Pancreas (tissue), 10 donors: ENCODE measurements at regions not wholly inside any gene's neighbourhood (a gene's known extent, or its start where the extent isn't known, plus 50 kb on each side); places are given as distances from the start of the nearest gene placed in this dataset.

ENCODE experiments used
- ATAC-seq, 4 donors: fragments of 200-7000 bp; cut with Tn5 transposase; one replicate each; pipeline versions ENCODE4 v1.8.0 to v1.9.1; 2020; ENCODE audit warnings: mild to moderate bottlenecking in 4 of 4, moderate library complexity in 4 of 4
- DNase-seq, 6 donors: peaks; one replicate each; pipeline ENCODE4 v3.0.0-alpha.2; 2020
- FAIRE-seq: peaks from 2 replicates; lab custom pipeline; 2012; peaks lifted over from hg19 to GRCh38; lab: Jason Lieb, UNC
- H3K27ac ChIP-seq, 4 donors: fragments of 200-600 bp; sonication (generic); 1 replicate in 3 of 4; 2 replicates in 1 of 4; pipeline versions ENCODE4 v1.5.0 to v1.8.0; 2020
- H3K27me3 ChIP-seq, 4 donors: fragments of 200-600 bp; one replicate each; pipeline ENCODE4 v1.8.0; 2021
- H3K36me3 ChIP-seq, 3 donors: fragments of 200-600 bp; sonication (generic) in 1 of 3; one replicate each; pipeline versions ENCODE4 v1.5.0 to v1.8.0; 2020 to 2021
- H3K4me1 ChIP-seq, 3 donors: fragments of 200-600 bp; one replicate each; pipeline ENCODE4 v1.8.0; 2021
- H3K4me3 ChIP-seq, 4 donors: fragments of 200-600 bp; sonication (generic) in 2 of 4; one replicate each; pipeline versions ENCODE4 v1.5.0 to v1.8.0; 2020 to 2021
- H3K9me3 ChIP-seq, 4 donors: fragments of 200-600 bp; one replicate each; pipeline ENCODE4 v1.8.0; 2021
- CTCF ChIP-seq, 4 donors: fragments of 200-600 bp; sonication (generic) in 3 of 4; IDR thresholded peaks; one replicate each; pipeline versions ENCODE4 v1.5.0 to v1.8.0; 2021; ENCODE audit warnings: antibody characterized with exemption in 4 of 4
- WGBS, 2 donors: extraction: QIAGEN DNeasy Blood & Tissue Kit; methylation state at CpG; one replicate each; pipeline ENCODE4 v1.1.7; 2013; 5-methylcytosine and 5-hydroxymethylcytosine counted together
- intact Hi-C, 3 donors: fragments of 100-400 bp; cut with DNase I; formaldehyde crosslinking; loops; one replicate each; pipeline versions ENCODE4 v1.11.1 to v1.14.2; 2022
- donor health status: healthy with polysubstance abuse.
- donor health status: DM: no; HTN: no; CAD: no; lungs with moderate emphysema.
- donor health status: DM: no; HTN: no; CAD: no.
- donor health status: control.
- donor health status: control.
- donor health status: Bipolar disorder and iron deficiency.
- donor health status: DM: yes; HTN: yes; CAD: no.
- donor health status: DM: no; HTN: no; CAD: no.
- donor health status: DM: no; HTN: no; CAD: no.
- donor health status: DM: yes; HTN: yes; CAD: no.

- Histone ChIP-seq H3K27me3 (no peaks in the 10 kb centered on the region), H3K9me3 (no peaks in the 10 kb centered on the region), H3K36me3 (no peaks in the 10 kb centered on the region), H3K27ac (no peak overlapping the region), H3K4me3 (no peak overlapping the region), H3K4me1 (no peaks in the 10 kb centered on the region)
- DNase-seq (no peak), ATAC-seq (no peak), FAIRE-seq (no peak)
- intact Hi-C loops = no loop called here
- TF ChIP-seq CTCF (IDR thresholded peaks at IDR 0.05) = no peak
- 70 to 79% methylated on average over 2 of the region's 2 CpGs for WGBS, 2 donors
Observed at GRCh38 chr13:85381082-85381481, 418.1 kb downstream of the SLITRK6 start.

- DNase-seq (no peak), ATAC-seq (no peak), FAIRE-seq (no peak)
- no peaks in the 10 kb centered on the region for H3K27me3 ChIP-seq
- H3K4me3 ChIP-seq = no peak overlapping the region
- H3K27ac ChIP-seq = no peak overlapping the region
- no peaks in the 10 kb centered on the region for H3K36me3 ChIP-seq
- H3K4me1 ChIP-seq = no peaks in the 10 kb centered on the region
- H3K9me3 ChIP-seq = peaks cover 0 to 4% (median 0%) of the 10 kb centered on the region in 4 donors
- intact Hi-C loops = no loop called here
- TF ChIP-seq CTCF (IDR thresholded peaks at IDR 0.05) = no peak
- 49 to 52% methylated on average over 1 of the region's 1 CpG for WGBS, 2 donors
Observed at GRCh38 chr13:85379991-85380390, 419.2 kb downstream of the SLITRK6 start.

- Histone ChIP-seq H3K9me3 (peaks cover 0 to 4% (median 0%) of the 10 kb centered on the region in 4 donors), H3K27me3 (no peaks in the 10 kb centered on the region), H3K4me1 (no peaks in the 10 kb centered on the region), H3K27ac (no peak overlapping the region), H3K4me3 (no peak overlapping the region), H3K36me3 (no peaks in the 10 kb centered on the region)
- FAIRE-seq = no peak
- TF ChIP-seq CTCF (IDR thresholded peaks at IDR 0.05) = no peak
- no peak for DNase-seq
- no peak for ATAC-seq
- intact Hi-C loops = no loop called here
- 46 to 51% methylated on average over 3 of the region's 3 CpGs for whole genome bisulfite sequencing, 2 donors
Observed at GRCh38 chr13:85379433-85379832, 419.8 kb downstream of the SLITRK6 start.

GRCh38 chr13:85377783-85378182 lies 421.4 kb downstream of the SLITRK6 start:
- intact Hi-C loops = no loop called here
- DNase-seq = no peak
- Histone ChIP-seq H3K9me3 (peaks cover 0 to 4% (median 0%) of the 10 kb centered on the region in 4 donors), H3K36me3 (no peaks in the 10 kb centered on the region), H3K4me1 (no peaks in the 10 kb centered on the region), H3K4me3 (no peak overlapping the region), H3K27ac (no peak overlapping the region), H3K27me3 (no peaks in the 10 kb centered on the region)
- FAIRE-seq = no peak
- ATAC-seq = no peak
- 40 to 55% methylated on average over 2 of the region's 2 CpGs for WGBS, 2 donors
- no peak for TF ChIP-seq CTCF (IDR thresholded peaks at IDR 0.05)

- ATAC-seq (no peak), FAIRE-seq (no peak), DNase-seq (no peak)
- 13 to 16% methylated on average over 3 of the region's 3 CpGs for WGBS, 2 donors
- Histone ChIP-seq H3K4me3 (no peak overlapping the region), H3K4me1 (no peaks in the 10 kb centered on the region), H3K27ac (no peak overlapping the region), H3K9me3 (peaks cover 0 to 4% (median 0%) of the 10 kb centered on the region in 4 donors), H3K27me3 (no peaks in the 10 kb centered on the region), H3K36me3 (no peaks in the 10 kb centered on the region)
- no peak for TF ChIP-seq CTCF (IDR thresholded peaks at IDR 0.05)
- intact Hi-C loops = no loop called here
Observed at GRCh38 chr13:85373322-85373721, 425.9 kb downstream of the SLITRK6 start.
